Keratinocyte (primary cell): ENCODE measurements at regions not wholly inside any gene's neighbourhood (a gene's known extent, or its start where the extent isn't known, plus 50 kb on each side); places are given as distances from the start of the nearest gene placed in this dataset.

Experiments
- DNase-seq: peaks from one replicate; pipeline ENCODE4 v3.0.0-alpha.2; 2011; ENCODE audit warnings: low read depth, missing footprints, low spot score
- FAIRE-seq: peaks from 2 replicates; lab custom pipeline; 2011; peaks lifted over from hg19 to GRCh38; lab: Jason Lieb, UNC
- H2AFZ ChIP-seq: 2 replicates; pipeline ENCODE4 v1.6.0; 2012; ENCODE audit warnings: low read length, control low read depth, inconsistent platforms; ENCODE audit not compliant: control insufficient read depth
- H3K27ac ChIP-seq: 2 replicates; pipeline ENCODE4 v1.5.1; 2011; ENCODE audit warnings: low read length; ENCODE audit not compliant: control insufficient read depth, insufficient read depth
- H3K27me3 ChIP-seq: 3 replicates; pipeline ENCODE4 v1.6.0; 2011; ENCODE audit warnings: low read length; ENCODE audit not compliant: control insufficient read depth, insufficient read depth; ENCODE audit errors: extremely low read depth
- H3K36me3 ChIP-seq, 2 experiments: 2 replicates in 1 of 2; 3 replicates in 1 of 2; pipeline ENCODE4 v1.5.1; 2011; ENCODE audit warnings: low read length in 2 of 2, mild to moderate bottlenecking in 1 of 2; ENCODE audit not compliant: control insufficient read depth in 2 of 2, insufficient read depth in 2 of 2; ENCODE audit errors: extremely low read depth in 1 of 2
- H3K4me1 ChIP-seq: 3 replicates; pipeline ENCODE4 v1.5.1; 2011; ENCODE audit warnings: low read length; ENCODE audit not compliant: control insufficient read depth, insufficient read depth; ENCODE audit errors: extremely low read depth
- H3K4me2 ChIP-seq: 3 replicates; pipeline ENCODE4 v1.6.0; 2011; ENCODE audit warnings: low read depth, low read length; ENCODE audit not compliant: control insufficient read depth, insufficient read depth; ENCODE audit errors: extremely low read depth
- H3K4me3 ChIP-seq, 3 experiments: fragments of 200-600 bp in 1 of 3; sonication (generic) in 1 of 3; 2 replicates in 2 of 3; 3 replicates in 1 of 3; pipeline ENCODE4 v1.5.1; 2011 to 2016; ENCODE audit warnings: low read length in 3 of 3, mild to moderate bottlenecking in 3 of 3, control low read depth in 2 of 3, inconsistent platforms in 1 of 3, low read depth in 1 of 3, mixed read lengths in 1 of 3, mixed run types in 1 of 3, moderate library complexity in 1 of 3; ENCODE audit not compliant: control insufficient read depth in 2 of 3, insufficient read depth in 2 of 3; ENCODE audit errors: extremely low read depth in 1 of 3
- H3K79me2 ChIP-seq: 2 replicates; pipeline ENCODE4 v1.6.0; 2012; ENCODE audit warnings: low read length; ENCODE audit not compliant: control insufficient read depth, insufficient read depth
- H3K9ac ChIP-seq: 3 replicates; pipeline ENCODE4 v1.6.0; 2011; ENCODE audit warnings: low read length; ENCODE audit not compliant: control insufficient read depth, insufficient read depth; ENCODE audit errors: extremely low read depth
- H3K9me1 ChIP-seq: 3 replicates; pipeline ENCODE4 v1.6.0; 2011; ENCODE audit warnings: low read length; ENCODE audit not compliant: control insufficient read depth, insufficient read depth; ENCODE audit errors: extremely low read depth
- H3K9me3 ChIP-seq: 2 replicates; pipeline ENCODE4 v1.5.1; 2012; ENCODE audit warnings: low read depth, low read length; ENCODE audit not compliant: control insufficient read depth
- H4K20me1 ChIP-seq: 3 replicates; pipeline ENCODE4 v1.6.0; 2011; ENCODE audit warnings: low read length; ENCODE audit not compliant: control insufficient read depth, insufficient read depth; ENCODE audit errors: extremely low read depth
- CTCF ChIP-seq, 3 experiments: IDR thresholded peaks in 1 of 3; conservative IDR thresholded peaks in 1 of 3; optimal IDR thresholded peaks in 1 of 3; 2 replicates in 2 of 3; 3 replicates in 1 of 3; pipeline versions ENCODE3 to v1.5.1; 2011; ENCODE audit warnings: low read length in 3 of 3, mild to moderate bottlenecking in 3 of 3, moderate library complexity in 2 of 3, control low read depth in 1 of 3, inconsistent platforms in 1 of 3; ENCODE audit not compliant: insufficient read depth in 2 of 3; ENCODE audit errors: extremely low read depth in 1 of 3
- EZH2 ChIP-seq: IDR thresholded peaks from one replicate; pipeline ENCODE4 v1.6.1; 2012; ENCODE audit warnings: inconsistent platforms, mild to moderate bottlenecking, low read length, moderate library complexity
- dilution Hi-C: fragments of 300-500 bp; cut with MboI; formaldehyde crosslinking; loops from one replicate; pipeline ENCODE4 v1.7.0; 2020; ENCODE audit warnings: low sequenced_read_pairs; ENCODE audit not compliant: extremely low pct_ligation_motif_present

GRCh38 chr10:131797626-131798025 lies 103.2 kb upstream of the PPP2R2D start:
- Histone ChIP-seq H3K4me1 (no peaks in the 10 kb centered on the region), H4K20me1 (no peaks in the 10 kb centered on the region), H3K4me3 (no peak overlapping the region), H3K27me3 (no peaks in the 10 kb centered on the region), H3K4me2 (no peak overlapping the region), H3K9me1 (no peaks in the 10 kb centered on the region), H3K9ac (no peak overlapping the region), H3K79me2 (no peaks in the 10 kb centered on the region), H2AFZ (no peak overlapping the region), H3K36me3 (no peaks in the 10 kb centered on the region), H3K27ac (no peak overlapping the region), H3K9me3 (no peaks in the 10 kb centered on the region)
- DNase-seq (no peak), FAIRE-seq (no peak)
- dilution Hi-C loops = no loop called here
- TF ChIP-seq CTCF (optimal IDR thresholded peaks at IDR 0.05 in 1 of 3, IDR thresholded peaks at IDR 0.05 in 1 of 3, conservative IDR thresholded peaks at IDR 0.05 in 1 of 3; ENCODE audit: extremely low read depth in 1 of 3, insufficient read depth in 2 of 3, low read length in 3 of 3) (no peak), EZH2 (no peak)

GRCh38 chr10:131799429-131799828 lies 101.4 kb upstream of the PPP2R2D start:
- no peaks in the 10 kb centered on the region for H3K27me3 ChIP-seq
- no peak overlapping the region for H3K9ac ChIP-seq
- H3K79me2 ChIP-seq = no peaks in the 10 kb centered on the region
- no peaks in the 10 kb centered on the region for H3K4me1 ChIP-seq
- DNase-seq (no peak), FAIRE-seq (no peak)
- H3K9me3 ChIP-seq = no peaks in the 10 kb centered on the region
- H2AFZ ChIP-seq = no peak overlapping the region
- H3K36me3 ChIP-seq = no peaks in the 10 kb centered on the region
- H3K27ac ChIP-seq = no peak overlapping the region
- H3K4me2 ChIP-seq = no peak overlapping the region
- TF ChIP-seq CTCF (optimal IDR thresholded peaks at IDR 0.05 in 1 of 3, IDR thresholded peaks at IDR 0.05 in 1 of 3, conservative IDR thresholded peaks at IDR 0.05 in 1 of 3; ENCODE audit: extremely low read depth in 1 of 3, insufficient read depth in 2 of 3, low read length in 3 of 3) (no peak), EZH2 (no peak)
- H3K4me3 ChIP-seq = no peak overlapping the region
- no peaks in the 10 kb centered on the region for H3K9me1 ChIP-seq
- dilution Hi-C loops = no loop called here
- H4K20me1 ChIP-seq = no peaks in the 10 kb centered on the region
